Smooth muscle cell (in vitro differentiated cells): ENCODE measurements at regions not wholly inside any gene's neighbourhood (a gene's known extent, or its start where the extent isn't known, plus 50 kb on each side); places are given as distances from the start of the nearest gene placed in this dataset.

Experiments
- DNase-seq: peaks from one replicate; lab custom pipeline; 2025; ENCODE audit not compliant: unreplicated experiment; lab: John Stamatoyannopoulos, UW
- H2AFZ ChIP-seq: fragments of 200-600 bp; sonication (generic); 2 replicates; pipeline ENCODE4 v1.6.0; 2016; ENCODE audit warnings: antibody characterized with exemption, low read depth, mild to moderate bottlenecking
- H3F3A ChIP-seq: fragments of 200-600 bp; sonication (generic); 2 replicates; pipeline ENCODE4 v1.6.0; 2017; ENCODE audit warnings: antibody characterized with exemption, low read depth
- H3K27ac ChIP-seq: fragments of 200-600 bp; sonication (generic); 2 replicates; pipeline ENCODE4 v1.5.1; 2016; ENCODE audit warnings: low read depth, mild to moderate bottlenecking
- H3K27me3 ChIP-seq: fragments of 200-600 bp; sonication (generic); 2 replicates; pipeline ENCODE4 v1.6.1; 2016; ENCODE audit warnings: low read depth, mild to moderate bottlenecking
- H3K36me3 ChIP-seq: fragments of 200-600 bp; sonication (generic); 2 replicates; pipeline ENCODE4 v1.5.1; 2016; ENCODE audit warnings: low read depth
- H3K4me1 ChIP-seq: fragments of 200-600 bp; sonication (generic); 2 replicates; pipeline ENCODE4 v1.5.1; 2016; ENCODE audit warnings: low read depth
- H3K4me2 ChIP-seq: fragments of 200-600 bp; sonication (generic); 2 replicates; pipeline ENCODE4 v1.6.0; 2016; ENCODE audit warnings: mild to moderate bottlenecking
- H3K4me3 ChIP-seq: fragments of 200-600 bp; sonication (generic); 2 replicates; pipeline ENCODE4 v1.5.1; 2016; ENCODE audit warnings: mild to moderate bottlenecking
- H3K79me2 ChIP-seq: fragments of 200-600 bp; sonication (generic); 2 replicates; pipeline ENCODE4 v1.6.0; 2016; ENCODE audit warnings: low read depth, mild to moderate bottlenecking
- H3K9ac ChIP-seq: fragments of 200-600 bp; sonication (generic); 2 replicates; pipeline ENCODE4 v1.6.0; 2016; ENCODE audit warnings: low read depth
- H3K9me3 ChIP-seq: fragments of 200-600 bp; sonication (generic); replicated peaks from 2 replicates; pipeline ENCODE4 v1.5.1; 2016; ENCODE audit warnings: low read depth
- H4K20me1 ChIP-seq: fragments of 200-600 bp; sonication (generic); 2 replicates; pipeline ENCODE4 v1.6.0; 2016; ENCODE audit warnings: low read depth
- whole genome bisulfite sequencing: methylation state at CpG from one replicate; pipeline ENCODE4 v1.1.7; 2016; ENCODE audit warnings: low lambda C conversion rate; 5-methylcytosine and 5-hydroxymethylcytosine counted together
- TF ChIP-seq, protein P1 (sequence below): fragments of 200-600 bp; sonication (generic); IDR thresholded peaks from 2 replicates; pipeline ENCODE4 v1.5.1; 2017; ENCODE audit warnings: borderline replicate concordance, mild to moderate bottlenecking, antibody characterized with exemption; ENCODE audit not compliant: insufficient read depth, poor library complexity, severe bottlenecking

- Histone ChIP-seq H2AFZ (no peak overlapping the region), H3K4me3 (no peak overlapping the region), H4K20me1 (no peaks in the 10 kb centered on the region), H3K4me1 (no peaks in the 10 kb centered on the region), H3K9me3 (peaks cover 8% of the 10 kb centered on the region), H3K4me2 (no peak overlapping the region), H3K79me2 (no peaks in the 10 kb centered on the region), H3K9ac (no peak overlapping the region), H3K27ac (no peak overlapping the region), H3F3A (no peaks in the 10 kb centered on the region), H3K36me3 (no peaks in the 10 kb centered on the region), H3K27me3 (no peaks in the 10 kb centered on the region)
- TF ChIP-seq, protein P1, sequence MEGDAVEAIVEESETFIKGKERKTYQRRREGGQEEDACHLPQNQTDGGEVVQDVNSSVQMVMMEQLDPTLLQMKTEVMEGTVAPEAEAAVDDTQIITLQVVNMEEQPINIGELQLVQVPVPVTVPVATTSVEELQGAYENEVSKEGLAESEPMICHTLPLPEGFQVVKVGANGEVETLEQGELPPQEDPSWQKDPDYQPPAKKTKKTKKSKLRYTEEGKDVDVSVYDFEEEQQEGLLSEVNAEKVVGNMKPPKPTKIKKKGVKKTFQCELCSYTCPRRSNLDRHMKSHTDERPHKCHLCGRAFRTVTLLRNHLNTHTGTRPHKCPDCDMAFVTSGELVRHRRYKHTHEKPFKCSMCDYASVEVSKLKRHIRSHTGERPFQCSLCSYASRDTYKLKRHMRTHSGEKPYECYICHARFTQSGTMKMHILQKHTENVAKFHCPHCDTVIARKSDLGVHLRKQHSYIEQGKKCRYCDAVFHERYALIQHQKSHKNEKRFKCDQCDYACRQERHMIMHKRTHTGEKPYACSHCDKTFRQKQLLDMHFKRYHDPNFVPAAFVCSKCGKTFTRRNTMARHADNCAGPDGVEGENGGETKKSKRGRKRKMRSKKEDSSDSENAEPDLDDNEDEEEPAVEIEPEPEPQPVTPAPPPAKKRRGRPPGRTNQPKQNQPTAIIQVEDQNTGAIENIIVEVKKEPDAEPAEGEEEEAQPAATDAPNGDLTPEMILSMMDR, result no peak
- WGBS, result 47% methylated on average over 2 of the region's 2 CpGs
- no peak for DNase-seq
These were observed 110.5 kb downstream of the AASDHPPT start for GRCh38 chr11:106187860-106188456.

DNA sequence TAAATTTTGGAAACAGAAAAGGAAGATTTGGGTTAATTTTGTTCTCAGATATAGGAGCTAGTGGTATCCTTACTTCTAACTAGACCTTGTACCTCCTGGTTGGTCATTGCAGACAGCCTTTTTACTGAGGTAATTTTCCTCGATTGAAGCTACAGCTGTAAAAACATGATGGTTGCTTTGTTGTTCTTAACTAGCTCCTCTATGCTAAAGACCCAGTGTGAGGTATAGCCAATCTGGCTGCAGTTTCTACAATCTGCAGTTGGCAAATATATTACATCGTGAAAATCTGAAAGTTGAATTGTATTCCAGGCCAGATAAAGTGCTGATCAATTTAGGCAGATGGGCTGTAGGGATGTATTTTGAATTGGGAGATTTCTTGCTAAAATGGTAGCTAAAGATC is 116.5 kb downstream of the AASDHPPT start:
- 85% methylated on average over 2 of the region's 2 CpGs for WGBS
- H3K36me3 ChIP-seq, result no peaks in the 10 kb centered on the region

DNA sequence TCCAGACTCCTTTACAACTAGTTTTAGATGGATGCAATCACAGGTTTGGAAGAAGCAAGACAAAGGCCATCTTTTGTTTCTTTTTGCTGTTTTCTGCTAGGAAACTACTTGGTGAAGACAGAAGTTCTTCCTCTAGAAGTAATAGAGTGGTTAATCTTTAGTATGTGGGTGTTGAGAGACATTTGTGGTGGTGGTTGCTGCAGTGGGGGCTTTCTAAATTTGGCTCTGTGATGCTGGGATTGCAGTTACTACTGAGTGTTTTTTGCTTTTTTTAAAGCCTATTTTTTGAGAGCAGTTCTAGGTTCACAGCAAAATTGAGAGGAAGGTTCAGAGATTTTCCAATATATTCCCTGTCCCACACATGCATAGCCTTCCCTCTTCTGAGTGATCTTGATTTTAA is 120.0 kb downstream of the AASDHPPT start:
- Histone ChIP-seq H3K79me2 (no peaks in the 10 kb centered on the region), H3K9ac (no peak overlapping the region)

More for the DNA sequence above, 116.5 kb downstream of the AASDHPPT start:
- DNase-seq, result no peak
- no peak overlapping the region for H3K4me2 ChIP-seq
- no peaks in the 10 kb centered on the region for H3F3A ChIP-seq
- no peaks in the 10 kb centered on the region for H3K79me2 ChIP-seq
- H3K4me3 ChIP-seq, result no peak overlapping the region
- TF ChIP-seq, protein P1, result no peak
- H3K4me1 ChIP-seq, result no peaks in the 10 kb centered on the region
- no peak overlapping the region for H3K27ac ChIP-seq
- H3K9me3 ChIP-seq, result peaks cover 4% of the 10 kb centered on the region
- no peaks in the 10 kb centered on the region for H4K20me1 ChIP-seq
- H2AFZ ChIP-seq, result no peak overlapping the region
- no peak overlapping the region for H3K9ac ChIP-seq
- H3K27me3 ChIP-seq, result no peaks in the 10 kb centered on the region

More for the DNA sequence above, 120.0 kb downstream of the AASDHPPT start:
- Histone ChIP-seq H3K36me3 (no peaks in the 10 kb centered on the region), H3K9me3 (no peaks in the 10 kb centered on the region), H3K27me3 (no peaks in the 10 kb centered on the region), H3K4me2 (peak overlapping the region; percentile 29), H3K4me1 (no peaks in the 10 kb centered on the region), H3K4me3 (no peak overlapping the region), H3K27ac (no peak overlapping the region), H3F3A (no peaks in the 10 kb centered on the region), H2AFZ (peak overlapping the region; percentile 6), H4K20me1 (no peaks in the 10 kb centered on the region)
- TF ChIP-seq, protein P1, result no peak
- DNase-seq, result no peak
